Muscle of leg (tissue), 3 donors: ENCODE measurements at regions not wholly inside any gene's neighbourhood (a gene's known extent, or its start where the extent isn't known, plus 50 kb on each side); places are given as distances from the start of the nearest gene placed in this dataset.

ENCODE experiments used
- DNase-seq: peaks from one replicate; pipeline ENCODE4 v3.0.0; 2013
- H3K27ac ChIP-seq: one replicate; pipeline ENCODE4 v1.5.1; 2013; ENCODE audit warnings: mild to moderate bottlenecking, low read length, control low read depth
- H3K27me3 ChIP-seq: one replicate; pipeline ENCODE4 v1.6.1; 2013; ENCODE audit warnings: low read length; ENCODE audit not compliant: control insufficient read depth, insufficient read depth
- H3K36me3 ChIP-seq: one replicate; pipeline ENCODE4 v1.6.1; 2013; ENCODE audit warnings: low read length; ENCODE audit not compliant: control insufficient read depth, insufficient read depth
- H3K4me1 ChIP-seq: one replicate; pipeline ENCODE4 v1.6.1; 2013; ENCODE audit warnings: low read length; ENCODE audit not compliant: control insufficient read depth, insufficient read depth
- H3K4me3 ChIP-seq: one replicate; pipeline ENCODE4 v1.5.1; 2013; ENCODE audit warnings: low read length, control low read depth
- H3K9me3 ChIP-seq: replicated peaks from 2 replicates; pipeline ENCODE4 v1.6.1; 2013; ENCODE audit warnings: low read depth, low read length; ENCODE audit not compliant: control insufficient read depth
- WGBS: methylation state at CpG from one replicate; pipeline ENCODE4 v1.1.5; 2013; ENCODE audit warnings: missing lambda C conversion rate; ENCODE audit not compliant: insufficient coverage; 5-methylcytosine and 5-hydroxymethylcytosine counted together

GRCh38 chr5:68161156-68161555 lies 54.4 kb upstream of the PIK3R1 start:
- no peak for DNase-seq
- Histone ChIP-seq H3K27me3 (no peaks in the 10 kb centered on the region), H3K27ac (no peak overlapping the region), H3K4me1 (no peaks in the 10 kb centered on the region), H3K36me3 (no peaks in the 10 kb centered on the region), H3K9me3 (no peaks in the 10 kb centered on the region), H3K4me3 (no peak overlapping the region)
- no CpG with 5 or more reads among the region's 3 CpGs for WGBS

DNA sequence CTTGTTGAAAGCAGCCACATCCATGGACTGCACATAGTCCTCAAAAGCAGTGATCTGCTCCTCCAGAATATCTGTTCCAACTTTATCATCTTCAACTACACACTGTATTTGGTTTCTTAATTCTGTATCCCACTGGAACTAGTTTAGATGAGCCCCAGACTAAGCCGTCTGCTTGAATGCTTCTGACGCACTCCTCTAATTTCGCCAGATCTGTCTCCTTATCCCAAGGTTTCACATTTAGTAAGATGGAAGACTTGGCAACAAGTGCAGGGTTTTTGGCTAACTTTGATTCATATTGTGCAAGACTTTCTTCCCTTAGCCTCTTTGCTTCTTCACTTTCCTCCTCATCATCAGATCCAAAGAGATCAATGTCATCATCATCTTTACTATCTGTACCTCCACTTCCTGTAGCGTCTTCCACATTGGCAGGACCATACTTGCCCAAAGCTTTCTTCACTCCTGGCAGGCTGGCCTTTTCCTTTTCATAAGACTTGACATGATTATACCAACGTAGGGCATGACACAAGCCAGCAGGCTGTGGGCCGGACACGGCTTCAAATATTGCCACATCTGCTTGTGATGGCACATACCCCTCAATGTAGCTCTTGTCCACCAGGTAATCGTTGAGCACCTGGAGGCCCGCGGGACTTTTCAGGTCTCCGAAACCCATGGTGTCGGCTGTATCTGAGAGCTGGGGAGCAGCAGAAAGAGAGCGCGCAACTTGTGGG lies 56.2 kb upstream of the PIK3R1 start:
- no peak for DNase-seq
- H3K4me3 ChIP-seq: no peak overlapping the region
- no peaks in the 10 kb centered on the region for H3K36me3 ChIP-seq
- no peaks in the 10 kb centered on the region for H3K27me3 ChIP-seq
- H3K9me3 ChIP-seq: no peaks in the 10 kb centered on the region
- H3K27ac ChIP-seq: no peak overlapping the region
- H3K4me1 ChIP-seq: no peaks in the 10 kb centered on the region
- 97% methylated on average over 11 of the region's 14 CpGs for WGBS

GRCh38 chr5:68155940-68156339 lies 59.6 kb upstream of the PIK3R1 start:
- Histone ChIP-seq H3K27me3 (no peaks in the 10 kb centered on the region), H3K4me3 (no peak overlapping the region), H3K36me3 (no peaks in the 10 kb centered on the region), H3K27ac (no peak overlapping the region), H3K4me1 (no peaks in the 10 kb centered on the region), H3K9me3 (no peaks in the 10 kb centered on the region)
- no peak for DNase-seq
- WGBS: no CpG with 5 or more reads among the region's 6 CpGs

- Histone ChIP-seq H3K4me3 (no peak overlapping the region), H3K27me3 (no peaks in the 10 kb centered on the region), H3K36me3 (no peaks in the 10 kb centered on the region), H3K4me1 (no peaks in the 10 kb centered on the region), H3K9me3 (no peaks in the 10 kb centered on the region), H3K27ac (no peak overlapping the region)
- 94% methylated on average over 4 of the region's 9 CpGs for WGBS
- DNase-seq: no peak
Observed at GRCh38 chr5:68154119-68154857, 61.3 kb upstream of the PIK3R1 start.

DNA sequence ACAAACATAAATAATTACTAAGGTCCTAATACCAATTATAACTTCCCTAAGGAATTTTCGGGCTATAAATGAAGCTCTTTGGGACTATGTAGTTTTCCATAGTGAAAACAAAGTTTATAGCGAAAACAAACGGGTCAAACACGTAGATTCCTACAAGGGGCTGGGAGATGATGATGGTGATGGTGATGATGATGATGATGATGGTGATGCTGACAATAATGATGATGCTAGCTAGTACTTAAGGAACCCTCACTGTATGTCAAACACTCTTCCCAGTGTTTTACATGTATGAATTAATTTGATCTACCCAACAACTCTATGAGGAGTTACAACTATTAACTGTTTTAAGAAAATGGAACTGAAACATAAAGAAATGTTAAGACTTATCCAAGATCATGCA lies 63.7 kb upstream of the PIK3R1 start:
- no peaks in the 10 kb centered on the region for H3K36me3 ChIP-seq
- no peaks in the 10 kb centered on the region for H3K27me3 ChIP-seq
- H3K9me3 ChIP-seq: no peaks in the 10 kb centered on the region
- no CpG with 5 or more reads among the region's 4 CpGs for WGBS
- H3K27ac ChIP-seq: no peak overlapping the region
- DNase-seq: no peak
- H3K4me3 ChIP-seq: no peak overlapping the region
- H3K4me1 ChIP-seq: no peaks in the 10 kb centered on the region

GRCh38 chr5:68149189-68149588 lies 66.4 kb upstream of the PIK3R1 start:
- Histone ChIP-seq H3K4me3 (no peak overlapping the region), H3K4me1 (no peaks in the 10 kb centered on the region), H3K36me3 (no peaks in the 10 kb centered on the region), H3K9me3 (no peaks in the 10 kb centered on the region), H3K27me3 (no peaks in the 10 kb centered on the region), H3K27ac (no peak overlapping the region)
- DNase-seq: no peak
- WGBS: 94% methylated on average over 2 of the region's 2 CpGs

GRCh38 chr5:68148096-68148495 lies 67.5 kb upstream of the PIK3R1 start:
- DNase-seq: no peak
- Histone ChIP-seq H3K36me3 (no peaks in the 10 kb centered on the region), H3K27ac (no peak overlapping the region), H3K27me3 (no peaks in the 10 kb centered on the region), H3K4me1 (no peaks in the 10 kb centered on the region), H3K9me3 (no peaks in the 10 kb centered on the region), H3K4me3 (no peak overlapping the region)
- WGBS: 83% methylated on average over 3 of the region's 3 CpGs

- H3K4me1 ChIP-seq: no peaks in the 10 kb centered on the region
- no peaks in the 10 kb centered on the region for H3K9me3 ChIP-seq
- DNase-seq: no peak
- no peaks in the 10 kb centered on the region for H3K27me3 ChIP-seq
- H3K4me3 ChIP-seq: no peak overlapping the region
- H3K36me3 ChIP-seq: no peaks in the 10 kb centered on the region
- no CpG with 5 or more reads among the region's 3 CpGs for WGBS
- H3K27ac ChIP-seq: no peak overlapping the region
Observed at GRCh38 chr5:68147659-68148058, 67.9 kb upstream of the PIK3R1 start.

- Histone ChIP-seq H3K36me3 (no peaks in the 10 kb centered on the region), H3K4me3 (no peak overlapping the region), H3K27me3 (no peaks in the 10 kb centered on the region), H3K9me3 (no peaks in the 10 kb centered on the region), H3K27ac (no peak overlapping the region), H3K4me1 (peaks cover 5% of the 10 kb centered on the region)
- DNase-seq: no peak
- 67% methylated on average over 2 of the region's 4 CpGs for WGBS
Observed at GRCh38 chr5:68141494-68141893, 74.1 kb upstream of the PIK3R1 start.

DNA sequence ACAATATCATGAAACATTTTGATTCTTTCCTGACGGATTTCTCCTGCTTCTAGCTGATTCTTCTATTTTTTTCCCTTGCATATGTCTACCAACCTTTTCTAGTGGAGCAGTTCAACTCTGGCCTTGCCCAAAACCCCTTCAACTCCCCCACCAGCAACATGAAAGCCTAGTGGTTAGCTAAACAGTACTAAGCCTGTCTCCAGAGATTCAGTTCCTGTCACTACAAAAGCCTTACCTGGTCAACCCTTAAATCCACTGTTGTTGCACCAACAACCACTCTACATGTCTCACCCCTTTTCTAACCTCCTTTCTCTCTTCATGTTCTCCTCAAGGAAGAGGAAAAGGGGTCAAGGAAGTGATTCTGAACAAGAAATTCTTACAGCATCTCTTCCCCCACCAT lies 74.8 kb upstream of the PIK3R1 start:
- Histone ChIP-seq H3K36me3 (no peaks in the 10 kb centered on the region), H3K4me3 (no peak overlapping the region), H3K9me3 (no peaks in the 10 kb centered on the region), H3K27ac (no peak overlapping the region), H3K27me3 (no peaks in the 10 kb centered on the region), H3K4me1 (peaks cover 5% of the 10 kb centered on the region)
- no peak for DNase-seq
- 86% methylated on average over 1 of the region's 1 CpG for WGBS
